ENCODE measurements at regions not wholly inside any gene's neighbourhood (a gene's known extent, or its start where the extent isn't known, plus 50 kb on each side); places are given as distances from the start of the nearest gene placed in this dataset.

DNA sequence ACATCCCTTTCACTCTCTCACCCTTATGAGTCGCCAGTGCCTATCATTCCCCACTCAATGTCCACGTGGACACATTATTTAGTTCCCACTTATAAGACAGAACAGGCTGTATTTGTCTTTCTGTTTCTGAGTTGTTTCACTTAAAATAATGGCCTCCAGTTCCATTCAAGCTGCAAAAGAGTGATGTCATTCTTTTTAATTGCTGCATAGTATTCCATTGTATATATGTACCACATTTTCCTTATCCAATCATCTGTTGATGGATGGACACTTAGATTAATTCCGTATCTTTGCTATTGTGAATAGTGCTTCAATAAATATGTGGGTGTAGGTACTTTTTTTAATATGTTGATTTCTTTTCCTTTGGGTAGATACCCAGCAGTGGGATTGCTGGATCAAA is 79.1 kb downstream of the ZNF365 start:
- no peak overlapping the region for H3K27ac Mint-ChIP-seq (ENCODE audit: unreplicated experiment)
- CTCF ChIA-PET = no interaction called here
- no peaks in the 10 kb centered on the region for H3K9me3 Mint-ChIP-seq (ENCODE audit: low read depth, unreplicated experiment)
- peaks cover 34% of the 10 kb centered on the region for H3K4me1 Mint-ChIP-seq (ENCODE audit: low read depth, unreplicated experiment)
- TF ChIP-seq, protein P1, sequence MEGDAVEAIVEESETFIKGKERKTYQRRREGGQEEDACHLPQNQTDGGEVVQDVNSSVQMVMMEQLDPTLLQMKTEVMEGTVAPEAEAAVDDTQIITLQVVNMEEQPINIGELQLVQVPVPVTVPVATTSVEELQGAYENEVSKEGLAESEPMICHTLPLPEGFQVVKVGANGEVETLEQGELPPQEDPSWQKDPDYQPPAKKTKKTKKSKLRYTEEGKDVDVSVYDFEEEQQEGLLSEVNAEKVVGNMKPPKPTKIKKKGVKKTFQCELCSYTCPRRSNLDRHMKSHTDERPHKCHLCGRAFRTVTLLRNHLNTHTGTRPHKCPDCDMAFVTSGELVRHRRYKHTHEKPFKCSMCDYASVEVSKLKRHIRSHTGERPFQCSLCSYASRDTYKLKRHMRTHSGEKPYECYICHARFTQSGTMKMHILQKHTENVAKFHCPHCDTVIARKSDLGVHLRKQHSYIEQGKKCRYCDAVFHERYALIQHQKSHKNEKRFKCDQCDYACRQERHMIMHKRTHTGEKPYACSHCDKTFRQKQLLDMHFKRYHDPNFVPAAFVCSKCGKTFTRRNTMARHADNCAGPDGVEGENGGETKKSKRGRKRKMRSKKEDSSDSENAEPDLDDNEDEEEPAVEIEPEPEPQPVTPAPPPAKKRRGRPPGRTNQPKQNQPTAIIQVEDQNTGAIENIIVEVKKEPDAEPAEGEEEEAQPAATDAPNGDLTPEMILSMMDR (IDR thresholded peaks at IDR 0.05; ENCODE audit: unreplicated experiment) = no peak
- no TSS peak for BruUV-seq (replicated peaks)
- intact Hi-C loops (cut with micrococcal nuclease; ENCODE audit: unreplicated experiment) = no loop called here
- no peak for DNase-seq
- H3K27me3 Mint-ChIP-seq (ENCODE audit: unreplicated experiment) = no peaks in the 10 kb centered on the region
- no peaks in the 10 kb centered on the region for H3K36me3 Mint-ChIP-seq (ENCODE audit: insufficient read depth, unreplicated experiment)
- H3K4me3 Mint-ChIP-seq (ENCODE audit: low read depth, unreplicated experiment) = no peak overlapping the region

DNA sequence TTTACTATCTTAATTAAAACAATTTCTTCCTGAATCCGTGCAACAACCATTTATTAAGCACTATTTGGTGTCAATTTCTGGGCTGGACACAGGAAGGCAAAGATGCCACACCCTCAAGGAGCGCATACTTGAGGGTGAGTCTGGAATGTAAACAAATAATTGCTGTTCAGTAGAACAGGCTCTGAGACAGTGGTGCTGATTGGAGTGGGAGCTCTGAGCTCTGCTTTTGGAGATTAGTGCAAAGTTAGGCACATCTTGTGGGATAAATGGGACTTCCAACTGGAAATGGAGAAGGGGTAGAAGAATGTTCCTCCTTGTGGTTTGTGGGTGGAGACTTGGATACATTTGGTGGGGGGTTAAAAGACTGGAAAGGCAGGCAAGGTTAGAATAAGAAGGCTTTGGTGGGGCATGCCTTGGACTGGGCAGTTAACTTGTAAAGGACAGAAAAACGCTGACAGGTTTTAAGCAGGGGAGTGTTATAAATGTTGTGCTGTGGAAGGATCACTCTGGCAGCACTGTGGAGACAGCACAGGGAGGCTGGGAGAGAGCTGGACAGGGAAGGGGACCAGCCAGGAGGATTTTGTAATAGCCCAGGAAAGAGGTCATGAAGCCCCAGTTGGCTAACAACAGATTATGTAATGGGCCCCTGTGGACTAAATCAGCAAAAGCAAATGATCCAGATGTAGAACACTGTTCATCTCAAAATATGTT is 80.7 kb downstream of the ZNF365 start:
- CTCF ChIA-PET = interaction anchor here (1.0 to 1.3 kb wide), 2 partner anchors 9 to 210 kb away, joined by 3 to 4 read pairs; no protein-coding TSS in a partner anchor
- H3K4me3 Mint-ChIP-seq (ENCODE audit: low read depth, unreplicated experiment) = peak overlapping the region; percentile 24
- BruUV-seq (replicated peaks) = no TSS peak
- peaks cover 34% of the 10 kb centered on the region for H3K4me1 Mint-ChIP-seq (ENCODE audit: low read depth, unreplicated experiment)
- TF ChIP-seq, protein P1 (IDR thresholded peaks at IDR 0.05; ENCODE audit: unreplicated experiment) = no peak
- H3K27ac Mint-ChIP-seq (ENCODE audit: unreplicated experiment) = peak overlapping the region; percentile 48
- no peaks in the 10 kb centered on the region for H3K9me3 Mint-ChIP-seq (ENCODE audit: low read depth, unreplicated experiment)
- DNase-seq = peak; percentile 61
- H3K36me3 Mint-ChIP-seq (ENCODE audit: insufficient read depth, unreplicated experiment) = no peaks in the 10 kb centered on the region
- intact Hi-C loops (cut with micrococcal nuclease; ENCODE audit: unreplicated experiment) = no loop called here
- no peaks in the 10 kb centered on the region for H3K27me3 Mint-ChIP-seq (ENCODE audit: unreplicated experiment)

DNA sequence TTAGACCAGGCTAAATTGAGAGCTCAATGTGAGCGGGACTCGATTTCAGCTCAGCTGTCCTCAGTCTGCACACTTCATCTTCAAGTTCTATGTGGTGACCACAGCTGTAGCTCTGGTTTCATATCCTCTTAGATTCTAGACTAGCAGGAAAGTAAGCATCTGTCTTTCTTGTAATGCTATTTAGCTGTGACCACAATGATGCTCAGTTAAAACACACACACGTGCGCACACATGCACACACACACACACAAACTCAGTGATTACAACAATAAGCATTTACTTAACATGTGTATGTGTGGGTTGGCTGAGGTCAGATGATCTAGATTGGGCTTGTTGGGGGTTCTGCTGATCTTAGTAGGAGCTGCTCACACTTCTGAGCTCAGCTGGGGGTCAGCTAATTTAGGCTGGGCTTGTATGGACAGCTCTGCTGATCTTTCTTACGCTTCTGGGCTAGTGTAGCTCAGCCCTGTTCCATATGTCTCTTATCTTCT is 82.5 kb downstream of the ZNF365 start:
- H3K27ac Mint-ChIP-seq (ENCODE audit: unreplicated experiment) = no peak overlapping the region
- no peaks in the 10 kb centered on the region for H3K36me3 Mint-ChIP-seq (ENCODE audit: insufficient read depth, unreplicated experiment)
- peaks cover 21% of the 10 kb centered on the region for H3K4me1 Mint-ChIP-seq (ENCODE audit: low read depth, unreplicated experiment)
- no TSS peak for BruUV-seq (replicated peaks)
- TF ChIP-seq, protein P1 (IDR thresholded peaks at IDR 0.05; ENCODE audit: unreplicated experiment) = no peak
- no peak overlapping the region for H3K4me3 Mint-ChIP-seq (ENCODE audit: low read depth, unreplicated experiment)
- CTCF ChIA-PET = interaction anchor here (1.3 kb wide), 1 partner anchor 9 kb away, joined by 3 read pairs; no protein-coding TSS in a partner anchor
- no peaks in the 10 kb centered on the region for H3K27me3 Mint-ChIP-seq (ENCODE audit: unreplicated experiment)
- no peak for DNase-seq
- intact Hi-C loops (cut with micrococcal nuclease; ENCODE audit: unreplicated experiment) = no loop called here
- no peaks in the 10 kb centered on the region for H3K9me3 Mint-ChIP-seq (ENCODE audit: low read depth, unreplicated experiment)

DNA sequence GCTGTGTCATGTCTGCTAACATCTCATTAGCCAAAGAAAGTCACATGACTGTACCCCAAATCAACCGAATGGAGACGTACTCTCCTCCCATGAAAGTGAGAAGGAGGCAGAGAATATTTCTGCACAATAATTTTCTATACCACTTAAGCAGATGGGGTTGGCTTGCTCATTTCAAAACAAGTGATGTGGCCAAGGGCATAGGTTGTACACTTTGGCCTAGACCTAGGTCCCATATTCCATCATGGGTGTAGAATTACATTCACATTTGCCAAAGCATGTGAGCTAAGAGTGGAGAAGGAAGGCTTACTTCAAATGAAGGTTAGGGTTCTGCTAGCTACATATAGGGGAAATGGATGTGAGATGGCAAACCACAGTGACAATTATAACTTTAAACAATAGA is 83.0 kb downstream of the ZNF365 start:
- no peaks in the 10 kb centered on the region for H3K36me3 Mint-ChIP-seq (ENCODE audit: insufficient read depth, unreplicated experiment)
- no peak overlapping the region for H3K27ac Mint-ChIP-seq (ENCODE audit: unreplicated experiment)
- intact Hi-C loops (cut with micrococcal nuclease; ENCODE audit: unreplicated experiment) = no loop called here
- H3K4me1 Mint-ChIP-seq (ENCODE audit: low read depth, unreplicated experiment) = peaks cover 15% of the 10 kb centered on the region
- CTCF ChIA-PET = interaction anchor here (1.3 kb wide), 1 partner anchor 9 kb away, joined by 3 read pairs; no protein-coding TSS in a partner anchor
- TF ChIP-seq, protein P1 (IDR thresholded peaks at IDR 0.05; ENCODE audit: unreplicated experiment) = no peak
- no TSS peak for BruUV-seq (replicated peaks)
- no peak for DNase-seq
- no peak overlapping the region for H3K4me3 Mint-ChIP-seq (ENCODE audit: low read depth, unreplicated experiment)
- H3K27me3 Mint-ChIP-seq (ENCODE audit: unreplicated experiment) = no peaks in the 10 kb centered on the region
- H3K9me3 Mint-ChIP-seq (ENCODE audit: low read depth, unreplicated experiment) = no peaks in the 10 kb centered on the region

All from Calu3 (cell line).